PC-9 (cell line): ENCODE measurements at regions not wholly inside any gene's neighbourhood (a gene's known extent, or its start where the extent isn't known, plus 50 kb on each side); places are given as distances from the start of the nearest gene placed in this dataset.

ENCODE experiments used
- BruUV-seq: library from RNA; stranded (reverse); fragments of 400-500 nt; replicated peaks from 2 replicates; lab custom pipeline; 2021; lab: Mats Ljungman, UMichigan
- CTCF ChIA-PET: fragments of 300-600 bp; sonication (Branson Sonifier 250); formaldehyde crosslinking; loops from one replicate; lab custom pipeline; 2022; ENCODE audit warnings: antibody characterized with exemption; lab: Charles Lee
- POLR2A ChIA-PET: fragments of 300-600 bp; sonication (Branson Sonifier 250); formaldehyde crosslinking; loops from one replicate; lab custom pipeline; 2022; ENCODE audit warnings: antibody characterized with exemption; ENCODE audit not compliant: unreplicated experiment; lab: Charles Lee
- DNase-seq, 2 experiments: peaks; one replicate each; pipeline versions ENCODE4 v3.0.0 to v3.0.0-alpha.2; 2015 to 2022; ENCODE audit warnings: mixed read lengths in 1 of 2
- H2AFZ ChIP-seq: fragments of 200-600 bp; sonication (generic); 2 replicates; pipeline ENCODE4 v1.8.1; 2017; ENCODE audit warnings: antibody characterized with exemption
- H3F3A ChIP-seq: fragments of 200-600 bp; sonication (generic); 2 replicates; pipeline ENCODE4 v1.8.1; 2017; ENCODE audit warnings: antibody characterized with exemption, mild to moderate bottlenecking, low read depth; ENCODE audit not compliant: insufficient read depth
- H3K27ac ChIP-seq: fragments of 200-600 bp; sonication (generic); 2 replicates; pipeline ENCODE4 v1.6.1; 2016; ENCODE audit warnings: mixed run types
- H3K27me3 ChIP-seq: fragments of 200-600 bp; sonication (generic); 2 replicates; pipeline ENCODE4 v1.6.1; 2016; ENCODE audit warnings: low read depth, mixed run types; ENCODE audit not compliant: insufficient read depth
- H3K36me3 ChIP-seq: fragments of 200-600 bp; sonication (generic); 2 replicates; pipeline ENCODE4 v1.6.1; 2016; ENCODE audit warnings: low read depth, mixed run types
- H3K4me1 ChIP-seq: fragments of 200-600 bp; sonication (generic); replicated peaks from 2 replicates; pipeline ENCODE4 v1.6.1; 2016; ENCODE audit warnings: mixed run types; ENCODE audit not compliant: insufficient read depth
- H3K4me2 ChIP-seq: fragments of 200-600 bp; sonication (generic); 2 replicates; pipeline ENCODE4 v1.6.1; 2017; ENCODE audit warnings: mixed run types
- H3K4me3 ChIP-seq: fragments of 200-600 bp; sonication (generic); 2 replicates; pipeline ENCODE4 v1.6.1; 2016; ENCODE audit warnings: mixed run types
- H3K79me2 ChIP-seq: fragments of 200-600 bp; sonication (generic); 2 replicates; pipeline ENCODE4 v1.6.1; 2017; ENCODE audit warnings: low read depth, mixed run types
- H3K9me2 ChIP-seq: fragments of 200-600 bp; sonication (generic); 2 replicates; pipeline ENCODE4 v1.8.1; 2017; ENCODE audit warnings: mild to moderate bottlenecking; ENCODE audit not compliant: insufficient read depth
- H3K9me3 ChIP-seq: fragments of 200-600 bp; sonication (generic); 2 replicates; pipeline ENCODE4 v1.8.1; 2016; ENCODE audit warnings: low read depth; ENCODE audit not compliant: insufficient read depth
- H4K20me1 ChIP-seq: fragments of 200-600 bp; sonication (generic); 2 replicates; pipeline ENCODE4 v1.8.1; 2017; ENCODE audit not compliant: insufficient read depth
- EZH2 ChIP-seq: fragments of 200-600 bp; sonication (generic); IDR thresholded peaks from 2 replicates; pipeline ENCODE4 v1.8.0; 2017; ENCODE audit warnings: antibody characterized with exemption, low read depth
- intact Hi-C: fragments of 100-400 bp; cut with micrococcal nuclease; formaldehyde crosslinking; loops from one replicate; pipeline ENCODE4 v1.10.0; 2022; ENCODE audit not compliant: unreplicated experiment
- TF ChIP-seq, protein P1 (sequence below): fragments of 200-600 bp; sonication (generic); conservative IDR thresholded peaks from 2 replicates; pipeline ENCODE4 v1.6.1; 2017; ENCODE audit warnings: mixed run types, antibody characterized with exemption, mild to moderate bottlenecking, moderate library complexity

- BruUV-seq: no TSS peak
- H3K79me2 ChIP-seq: no peaks in the 10 kb centered on the region
- intact Hi-C loops: no loop called here
- H3K36me3 ChIP-seq: 0 out of 2 replicates have a peak, but pooled peaks cover 6% of the 10 kb centered on the region
- peaks cover 44% of the 10 kb centered on the region for H3K4me1 ChIP-seq
- no peak for DNase-seq
- no peak overlapping the region for H3K27ac ChIP-seq
- no peak overlapping the region for H2AFZ ChIP-seq
- POLR2A ChIA-PET: interaction anchor here (0.6 kb wide), 1 partner anchor 61 kb away, joined by 3 read pairs; no protein-coding TSS in a partner anchor
- H3K4me2 ChIP-seq: no peak overlapping the region
- TF ChIP-seq, protein P1, sequence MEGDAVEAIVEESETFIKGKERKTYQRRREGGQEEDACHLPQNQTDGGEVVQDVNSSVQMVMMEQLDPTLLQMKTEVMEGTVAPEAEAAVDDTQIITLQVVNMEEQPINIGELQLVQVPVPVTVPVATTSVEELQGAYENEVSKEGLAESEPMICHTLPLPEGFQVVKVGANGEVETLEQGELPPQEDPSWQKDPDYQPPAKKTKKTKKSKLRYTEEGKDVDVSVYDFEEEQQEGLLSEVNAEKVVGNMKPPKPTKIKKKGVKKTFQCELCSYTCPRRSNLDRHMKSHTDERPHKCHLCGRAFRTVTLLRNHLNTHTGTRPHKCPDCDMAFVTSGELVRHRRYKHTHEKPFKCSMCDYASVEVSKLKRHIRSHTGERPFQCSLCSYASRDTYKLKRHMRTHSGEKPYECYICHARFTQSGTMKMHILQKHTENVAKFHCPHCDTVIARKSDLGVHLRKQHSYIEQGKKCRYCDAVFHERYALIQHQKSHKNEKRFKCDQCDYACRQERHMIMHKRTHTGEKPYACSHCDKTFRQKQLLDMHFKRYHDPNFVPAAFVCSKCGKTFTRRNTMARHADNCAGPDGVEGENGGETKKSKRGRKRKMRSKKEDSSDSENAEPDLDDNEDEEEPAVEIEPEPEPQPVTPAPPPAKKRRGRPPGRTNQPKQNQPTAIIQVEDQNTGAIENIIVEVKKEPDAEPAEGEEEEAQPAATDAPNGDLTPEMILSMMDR: no peak
- TF ChIP-seq EZH2: no peak
- H3K9me2 ChIP-seq: no peaks in the 10 kb centered on the region
- no peak overlapping the region for H3K4me3 ChIP-seq
- CTCF ChIA-PET: no interaction called here
- no peaks in the 10 kb centered on the region; the same call in none of the 2 replicates for H3K9me3 ChIP-seq
- H4K20me1 ChIP-seq: no peaks in the 10 kb centered on the region
- peaks cover 31% of the 10 kb centered on the region for H3F3A ChIP-seq
- H3K27me3 ChIP-seq: no peaks in the 10 kb centered on the region
Observed at GRCh38 chr2:212902421-212902820, 249.0 kb downstream of the IKZF2 start.

DNA sequence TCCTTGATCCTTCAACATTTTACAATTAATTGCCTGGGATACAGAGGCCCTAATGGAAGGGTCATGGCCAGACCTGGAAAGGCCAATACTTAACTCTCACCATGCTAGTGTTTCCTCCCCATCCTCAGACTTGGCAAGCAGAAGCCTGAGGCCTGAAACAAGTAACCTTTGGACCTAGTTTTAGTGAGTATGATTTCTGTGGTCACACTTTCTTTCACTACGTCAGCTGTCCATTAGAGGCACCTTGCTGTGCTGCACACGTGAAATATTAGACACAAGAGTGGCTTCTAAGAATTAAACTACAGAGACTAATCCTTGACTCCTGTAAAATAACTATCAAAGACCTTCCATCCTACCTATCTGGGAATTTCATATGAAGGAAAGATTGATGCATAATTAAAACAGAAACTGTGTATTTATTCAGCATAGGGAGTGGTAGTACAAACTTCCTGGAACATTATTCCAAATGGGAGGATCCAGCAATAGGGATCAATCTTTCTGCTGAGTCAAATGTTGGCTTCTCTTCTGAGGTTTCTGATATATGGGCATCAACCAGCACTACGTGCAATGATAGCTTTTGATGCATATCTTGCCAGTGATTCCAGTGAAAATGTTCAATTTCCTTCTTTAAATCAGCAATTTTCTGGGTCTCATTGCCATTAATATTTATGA is 249.7 kb downstream of the IKZF2 start:
- no peak for DNase-seq
- Histone ChIP-seq H3K79me2 (no peaks in the 10 kb centered on the region), H3K4me3 (no peak overlapping the region), H4K20me1 (no peaks in the 10 kb centered on the region), H3F3A (peaks cover 26% of the 10 kb centered on the region), H3K27me3 (no peaks in the 10 kb centered on the region), H3K36me3 (0 out of 2 replicates have a peak, but pooled peaks cover 6% of the 10 kb centered on the region), H3K9me2 (no peaks in the 10 kb centered on the region), H2AFZ (no peak overlapping the region), H3K4me1 (peaks cover 38% of the 10 kb centered on the region), H3K9me3 (no peaks in the 10 kb centered on the region; the same call in none of the 2 replicates), H3K4me2 (no peak overlapping the region), H3K27ac (no peak overlapping the region)
- intact Hi-C loops: no loop called here
- CTCF ChIA-PET: no interaction called here
- POLR2A ChIA-PET: no interaction called here
- BruUV-seq: no TSS peak
- no peak for TF ChIP-seq EZH2
- TF ChIP-seq, protein P1: no peak

- no peak overlapping the region for H3K4me3 ChIP-seq
- no peak overlapping the region for H3K27ac ChIP-seq
Observed at GRCh38 chr2:212900715-212901114, 250.7 kb downstream of the IKZF2 start.

More at GRCh38 chr2:212900715-212901114, 250.7 kb downstream of the IKZF2 start:
- POLR2A ChIA-PET: no interaction called here
- no TSS peak for BruUV-seq
- Histone ChIP-seq H3F3A (peaks cover 16% of the 10 kb centered on the region), H3K4me1 (peaks cover 27% of the 10 kb centered on the region), H3K79me2 (no peaks in the 10 kb centered on the region), H3K9me3 (no peaks in the 10 kb centered on the region; the same call in none of the 2 replicates), H4K20me1 (no peaks in the 10 kb centered on the region), H3K9me2 (no peaks in the 10 kb centered on the region), H2AFZ (no peak overlapping the region), H3K36me3 (0 out of 2 replicates have a peak, but pooled peaks cover 6% of the 10 kb centered on the region), H3K4me2 (no peak overlapping the region), H3K27me3 (no peaks in the 10 kb centered on the region)
- TF ChIP-seq EZH2: no peak
- DNase-seq: no peak
- CTCF ChIA-PET: no interaction called here
- intact Hi-C loops: no loop called here
